Transverse colon (tissue), 3 donors: ENCODE measurements at regions not wholly inside any gene's neighbourhood (a gene's known extent, or its start where the extent isn't known, plus 50 kb on each side); places are given as distances from the start of the nearest gene placed in this dataset.

ENCODE experiments used
- CTCF ChIP-seq, 5 experiments: fragments of 200-600 bp in 3 of 5; fragments of 450-650 bp in 2 of 5; sonication (generic) in 3 of 5; IDR thresholded peaks; 1 replicate in 2 of 5; 2 replicates in 3 of 5; pipeline ENCODE4 v1.5.1; 2016 to 2017; ENCODE audit warnings: antibody characterized with exemption in 5 of 5, inconsistent platforms in 3 of 5, mild to moderate bottlenecking in 2 of 5, moderate library complexity in 1 of 5
- EP300 ChIP-seq: sonication (generic); formaldehyde crosslinking; IDR thresholded peaks from one replicate; pipeline ENCODE4 v1.6.1; 2017; ENCODE audit warnings: antibody characterized with exemption, low read depth
- POLR2A ChIP-seq: fragments of 450-650 bp; IDR thresholded peaks from one replicate; pipeline ENCODE4 v1.6.1; 2016; ENCODE audit warnings: antibody characterized with exemption, mild to moderate bottlenecking, moderate library complexity

- TF ChIP-seq CTCF (IDR thresholded peaks at IDR 0.05) (no peak), EP300 (no peak), POLR2A (no peak)
These were observed 115.5 kb downstream of the LHX9 start for GRCh38 chr1:198032668-198033067.
